Keratinocyte (primary cell): ENCODE measurements at regions not wholly inside any gene's neighbourhood (a gene's known extent, or its start where the extent isn't known, plus 50 kb on each side); places are given as distances from the start of the nearest gene placed in this dataset.

Source experiments
- CTCF ChIP-seq, 3 experiments: IDR thresholded peaks in 1 of 3; conservative IDR thresholded peaks in 1 of 3; optimal IDR thresholded peaks in 1 of 3; 2 replicates in 2 of 3; 3 replicates in 1 of 3; pipeline versions ENCODE3 to v1.5.1; 2011; ENCODE audit warnings: low read length in 3 of 3, mild to moderate bottlenecking in 3 of 3, moderate library complexity in 2 of 3, control low read depth in 1 of 3, inconsistent platforms in 1 of 3; ENCODE audit not compliant: insufficient read depth in 2 of 3; ENCODE audit errors: extremely low read depth in 1 of 3
- EZH2 ChIP-seq: IDR thresholded peaks from one replicate; pipeline ENCODE4 v1.6.1; 2012; ENCODE audit warnings: inconsistent platforms, mild to moderate bottlenecking, low read length, moderate library complexity

- TF ChIP-seq CTCF (optimal IDR thresholded peaks at IDR 0.05 in 1 of 3, IDR thresholded peaks at IDR 0.05 in 1 of 3, conservative IDR thresholded peaks at IDR 0.05 in 1 of 3; ENCODE audit: extremely low read depth in 1 of 3, insufficient read depth in 2 of 3, low read length in 3 of 3) (no peak), EZH2 (no peak)
Observed at GRCh38 chr14:86179980-86180379, 650.0 kb downstream of the FLRT2 start.
